Tibial nerve (tissue), 4 donors: ENCODE measurements at regions not wholly inside any gene's neighbourhood (a gene's known extent, or its start where the extent isn't known, plus 50 kb on each side); places are given as distances from the start of the nearest gene placed in this dataset.

Experiments
- CTCF ChIP-seq, 5 experiments: fragments of 200-600 bp in 3 of 5; fragments of 450-650 bp in 2 of 5; sonication (generic) in 3 of 5; IDR thresholded peaks; one replicate each; pipeline ENCODE4 v1.5.1; 2016 to 2019; ENCODE audit warnings: antibody characterized with exemption in 5 of 5, mild to moderate bottlenecking in 3 of 5, moderate library complexity in 2 of 5
- EP300 ChIP-seq, 2 donors: sonication (generic); formaldehyde crosslinking; IDR thresholded peaks; one replicate each; pipeline ENCODE4 v1.6.1; 2017; ENCODE audit warnings: antibody characterized with exemption in 2 of 2, mild to moderate bottlenecking in 1 of 2
- POLR2A ChIP-seq, 2 donors: fragments of 450-650 bp; IDR thresholded peaks; one replicate each; pipeline ENCODE4 v1.6.1; 2017; ENCODE audit warnings: antibody characterized with exemption in 2 of 2, mild to moderate bottlenecking in 2 of 2, moderate library complexity in 2 of 2

DNA sequence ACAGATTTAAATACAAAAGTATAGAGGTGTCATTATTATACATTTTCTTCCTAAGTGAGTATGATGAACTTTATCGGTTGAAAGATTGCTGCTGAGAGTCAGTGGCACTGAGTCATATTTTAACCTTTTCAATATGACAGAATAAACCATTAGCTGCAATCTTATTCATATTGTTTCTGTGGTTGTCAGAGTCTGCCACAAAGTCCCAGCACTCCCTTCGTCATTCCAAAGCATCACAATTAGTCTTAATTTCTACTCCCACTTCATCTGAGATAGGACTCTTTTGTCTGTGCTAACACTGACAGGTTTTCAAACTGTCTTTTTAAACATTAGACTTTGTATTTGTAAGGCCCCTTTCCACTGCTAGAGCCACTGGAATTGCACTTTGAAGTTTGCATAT is 656.9 kb downstream of the MTRR start:
- TF ChIP-seq CTCF (IDR thresholded peaks at IDR 0.05) (no peak), POLR2A (IDR thresholded peaks at IDR 0.05) (no peak), EP300 (IDR thresholded peaks at IDR 0.05) (no peak)
